ENCODE measurements at regions not wholly inside any gene's neighbourhood (a gene's known extent, or its start where the extent isn't known, plus 50 kb on each side); places are given as distances from the start of the nearest gene placed in this dataset. TPM values are rescaled to one million over a fixed set of nuclear protein-coding genes. Genes with fewer than 3 reads are reported as not detected.

Small RNA genes in the stretch of these regions (small RNA-seq; reads per million reads assigned to genes)
- gene RNU6-1089P (not detected), gene RNU6-947P (not detected), gene RNU6-999P (not detected)

Measured in hepatocyte (in vitro differentiated cells).